HFF-Myc (cell line): ENCODE measurements at regions not wholly inside any gene's neighbourhood (a gene's known extent, or its start where the extent isn't known, plus 50 kb on each side); places are given as distances from the start of the nearest gene placed in this dataset.

Experiments
- DNase-seq: peaks from one replicate; pipeline ENCODE4 v3.0.0-alpha.2; 2011; ENCODE audit warnings: low read depth; ENCODE audit errors: extremely low read depth
- H3K4me3 ChIP-seq: replicated peaks from 2 replicates; pipeline ENCODE4 v1.5.1; 2011; ENCODE audit warnings: low read depth, mild to moderate bottlenecking, control low read depth, low read length
- CTCF ChIP-seq: IDR thresholded peaks from 2 replicates; pipeline ENCODE4 v1.5.1; 2012; ENCODE audit warnings: mild to moderate bottlenecking, low read depth, low read length, control low read depth; ENCODE audit errors: missing control alignments

DNA sequence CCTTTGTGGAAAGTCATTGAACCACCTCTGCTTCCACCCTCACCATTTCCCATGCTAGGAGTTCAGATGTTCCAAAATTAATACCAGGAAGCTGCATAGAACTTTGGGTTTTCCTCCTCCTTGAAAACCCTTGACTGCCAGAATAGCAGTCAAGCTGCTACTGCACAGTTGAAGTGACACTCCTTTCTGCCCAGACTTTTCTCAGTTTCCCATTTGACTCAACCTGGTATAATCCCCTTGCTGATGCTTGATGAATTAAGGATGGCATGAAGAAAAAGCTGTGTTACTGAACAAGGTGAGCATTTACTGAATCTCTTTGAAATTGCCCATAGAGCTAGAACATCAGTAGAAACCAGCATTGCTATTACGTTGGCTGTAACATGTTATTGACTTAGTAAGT, 286.0 kb downstream of the EDEM1 start:
- no peak for DNase-seq
- TF ChIP-seq CTCF: no peak
- H3K4me3 ChIP-seq: no peak overlapping the region

DNA sequence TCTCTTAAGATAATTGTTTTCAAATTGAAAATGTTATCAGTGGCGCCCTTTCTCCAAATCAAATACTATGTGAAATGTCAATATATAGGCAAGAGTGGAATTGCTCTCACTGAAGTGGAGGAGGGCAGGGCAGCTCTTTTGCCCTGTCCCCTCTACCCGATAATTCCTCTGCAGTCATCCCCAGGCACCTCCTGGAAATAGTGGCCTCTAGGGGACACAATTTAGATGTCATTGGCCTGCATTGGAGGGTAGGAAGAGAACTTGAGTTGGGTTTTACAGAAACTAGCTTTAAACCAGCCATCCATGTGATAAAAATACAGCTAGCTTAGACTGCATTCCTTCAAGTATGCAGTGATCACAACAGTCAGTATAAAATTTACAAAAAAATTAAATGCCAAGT, 288.9 kb downstream of the EDEM1 start:
- DNase-seq: no peak
- H3K4me3 ChIP-seq: no peak overlapping the region
- TF ChIP-seq CTCF: no peak

GRCh38 chr3:5479229-5479799, 291.8 kb downstream of the EDEM1 start:
- no peak for DNase-seq
- no peak for TF ChIP-seq CTCF
- no peak overlapping the region for H3K4me3 ChIP-seq

- no peak overlapping the region for H3K4me3 ChIP-seq
- no peak for TF ChIP-seq CTCF
- no peak for DNase-seq
These were observed 292.7 kb downstream of the EDEM1 start for GRCh38 chr3:5480190-5480589.

- no peak for DNase-seq
- H3K4me3 ChIP-seq: no peak overlapping the region
- no peak for TF ChIP-seq CTCF
These were observed 297.9 kb downstream of the EDEM1 start for GRCh38 chr3:5485427-5485826.

GRCh38 chr3:5488771-5489170, 301.3 kb downstream of the EDEM1 start:
- DNase-seq: no peak
- TF ChIP-seq CTCF: no peak
- no peak overlapping the region for H3K4me3 ChIP-seq

DNA sequence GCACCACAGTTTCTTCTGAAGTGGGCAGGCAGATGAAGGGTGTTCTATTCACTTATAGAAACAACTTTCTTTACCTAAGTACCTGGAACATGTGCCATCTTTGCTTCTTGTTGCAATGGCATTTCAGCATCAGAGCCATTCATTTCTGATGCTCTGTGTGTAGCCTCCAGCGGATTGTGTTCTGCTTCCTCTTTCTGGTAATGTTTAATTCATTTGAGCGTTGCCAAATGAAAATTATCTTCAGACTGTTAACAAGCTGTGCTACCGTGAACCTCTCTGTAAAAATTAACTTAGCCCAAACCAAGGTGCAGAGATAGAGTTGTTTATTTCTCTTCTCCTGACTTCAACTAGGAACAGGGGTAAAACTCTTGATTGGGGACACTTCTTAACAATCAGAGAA, 302.0 kb downstream of the EDEM1 start:
- DNase-seq: no peak
- no peak for TF ChIP-seq CTCF
- H3K4me3 ChIP-seq: no peak overlapping the region
